Ramos (cell line): ENCODE measurements at regions not wholly inside any gene's neighbourhood (a gene's known extent, or its start where the extent isn't known, plus 50 kb on each side); places are given as distances from the start of the nearest gene placed in this dataset.

Experiments
- in situ Hi-C: fragments of 300-500 bp; cut with MboI; formaldehyde crosslinking; loops from one replicate; pipeline ENCODE4 v1.14.3; 2022; ENCODE audit warnings: low sequenced_read_pairs; ENCODE audit not compliant: unreplicated experiment

DNA sequence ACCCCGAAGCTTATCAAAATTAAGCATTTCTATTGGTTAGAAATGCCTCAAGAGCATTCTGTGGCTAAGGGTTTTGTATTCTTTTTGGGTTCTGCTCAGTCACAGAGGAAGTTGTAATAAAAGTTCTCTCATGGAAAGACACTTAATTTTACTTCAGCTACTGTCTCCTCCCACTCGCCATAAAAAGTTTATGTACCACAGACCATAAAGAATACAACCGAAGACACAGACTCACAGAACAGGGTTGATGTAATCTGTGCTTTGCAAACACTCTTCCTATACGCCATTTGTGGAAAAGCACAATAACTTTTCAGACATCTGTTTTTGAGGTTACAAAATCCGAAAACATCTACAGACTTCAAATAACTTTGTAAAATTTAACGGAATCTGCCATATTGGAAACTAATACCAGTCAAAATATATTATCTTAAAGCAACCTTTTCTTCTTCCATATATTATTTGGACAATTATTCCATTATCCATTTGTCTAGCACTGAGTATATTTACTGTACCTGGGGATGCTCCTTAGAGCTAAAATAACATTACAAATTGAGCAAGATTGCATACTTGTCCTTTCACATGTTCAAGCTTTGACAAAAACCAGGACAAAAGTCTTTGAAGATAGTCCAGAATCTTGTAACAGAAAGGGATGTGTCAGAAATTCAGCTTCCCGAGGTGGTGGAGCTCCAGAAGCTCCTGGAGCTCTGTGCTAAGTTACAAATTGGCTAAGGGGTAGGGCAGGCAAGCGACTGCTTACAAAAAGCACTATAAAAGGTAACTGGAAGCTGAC, 219.0 kb upstream of the MEOX2 start:
- in situ Hi-C loops: no loop called here

DNA sequence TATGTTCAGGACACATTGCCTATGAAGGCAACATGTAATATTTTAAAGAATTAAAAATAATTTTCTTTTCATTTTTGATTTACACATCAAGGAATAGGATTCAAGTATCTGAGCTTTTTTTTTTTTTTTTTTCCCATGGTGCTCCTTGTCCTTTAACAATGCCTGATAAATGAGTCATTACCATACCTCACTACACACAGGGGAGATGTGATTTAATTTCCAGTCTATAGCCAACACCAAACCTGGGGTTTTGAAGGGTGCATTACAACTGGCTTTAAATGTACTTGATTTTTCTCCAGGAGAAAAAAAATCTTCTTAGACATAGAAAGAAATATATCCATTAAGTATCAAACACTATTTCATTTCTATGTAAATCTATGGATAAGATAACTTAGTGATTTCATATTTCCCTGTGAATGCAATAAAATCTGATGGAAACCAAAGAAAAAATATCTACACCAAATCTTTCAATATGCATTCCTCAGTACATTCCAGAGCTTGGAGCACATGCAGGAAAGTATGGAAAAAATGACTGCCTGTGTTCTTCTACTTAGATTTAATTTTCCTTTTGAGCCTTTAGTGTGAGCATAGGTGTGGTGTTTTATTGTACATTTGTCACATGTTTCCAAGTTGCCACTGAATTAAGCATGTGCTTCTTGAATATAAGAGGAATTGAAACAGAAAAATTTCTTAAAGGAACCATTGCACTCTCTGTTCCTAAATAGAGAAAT, 204.8 kb upstream of the MEOX2 start:
- in situ Hi-C loops: no loop called here

DNA sequence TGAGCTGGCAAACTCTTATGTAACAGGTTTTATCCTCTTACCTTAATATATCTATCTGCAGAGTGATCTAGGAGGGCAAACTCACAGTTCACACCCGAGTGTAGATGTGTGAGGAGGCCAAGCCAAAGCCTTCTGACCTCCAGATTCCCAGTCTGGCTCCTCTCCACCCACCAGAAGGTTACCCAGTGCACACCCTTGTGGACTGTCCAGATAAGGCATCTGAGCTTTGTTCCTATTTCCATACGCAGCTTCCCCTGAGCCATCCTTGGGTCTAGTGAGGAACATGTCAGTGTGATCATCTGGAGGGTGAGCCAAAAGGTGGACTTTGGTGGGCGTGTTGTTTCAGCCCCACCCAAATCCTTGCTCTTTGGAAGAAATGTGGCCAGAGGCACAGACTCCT, 203.0 kb upstream of the MEOX2 start:
- in situ Hi-C loops: no loop called here

DNA sequence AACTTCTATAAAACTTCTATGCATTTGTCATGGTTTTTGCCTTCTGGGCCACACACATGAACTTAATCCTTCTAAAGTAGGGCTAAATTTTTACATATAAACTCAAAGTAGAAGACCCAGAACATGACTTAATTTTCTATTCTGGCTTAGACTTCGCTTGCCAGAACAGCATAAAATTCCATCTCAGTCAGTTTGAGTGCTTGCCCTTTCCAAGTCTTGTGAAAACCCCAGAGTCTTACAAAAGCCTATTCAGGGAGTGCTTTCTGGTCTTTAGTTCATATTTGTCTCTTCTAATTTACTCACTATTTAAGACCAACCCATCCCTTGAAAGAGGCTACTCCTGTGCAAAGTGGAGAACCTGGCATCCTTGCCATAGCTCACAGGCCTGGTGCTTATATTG, 201.6 kb upstream of the MEOX2 start:
- in situ Hi-C loops: no loop called here

DNA sequence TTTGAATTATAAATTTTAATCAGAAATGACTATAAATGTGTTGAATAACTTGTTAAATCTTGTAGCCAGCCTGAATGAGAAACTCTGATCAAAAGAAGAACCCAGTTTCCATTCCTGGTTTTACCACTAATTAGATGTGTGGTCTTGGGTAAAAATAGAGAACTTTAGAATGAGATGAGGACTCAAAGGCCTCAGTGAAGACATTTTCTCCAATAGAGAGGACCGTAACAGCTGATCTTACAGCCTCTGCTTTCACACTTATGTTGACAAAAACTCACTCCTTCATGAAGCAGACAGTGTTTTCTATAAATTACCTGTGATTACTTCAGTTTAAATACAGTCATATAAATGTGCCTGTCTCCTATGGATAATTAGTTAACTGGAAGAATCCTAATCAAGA, 200.1 kb upstream of the MEOX2 start:
- in situ Hi-C loops: no loop called here

- in situ Hi-C loops: no loop called here
Measured at GRCh38 chr7:15885678-15886077, 199.2 kb upstream of the MEOX2 start.

DNA sequence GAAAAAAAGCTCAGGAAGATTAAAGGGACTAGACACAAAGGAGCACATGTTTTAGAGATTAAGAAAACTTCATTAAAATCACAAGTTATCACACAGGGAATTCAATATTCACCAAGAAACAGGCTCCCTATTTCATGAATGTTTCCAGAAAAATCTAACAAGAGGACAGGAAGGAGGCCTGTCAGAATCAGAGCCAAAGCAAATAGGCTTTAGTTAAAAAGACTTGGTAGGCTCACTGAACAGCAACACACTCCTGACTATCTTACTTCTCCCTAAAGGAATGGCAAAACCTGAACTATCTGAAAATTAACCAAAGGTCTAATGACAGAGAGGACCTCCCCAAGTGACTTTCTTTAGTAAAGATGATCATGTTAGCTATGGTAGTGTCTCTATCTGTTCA, 188.3 kb upstream of the MEOX2 start:
- in situ Hi-C loops: no loop called here

- in situ Hi-C loops: no loop called here
Measured at GRCh38 chr7:15870347-15870746, 183.9 kb upstream of the MEOX2 start.

DNA sequence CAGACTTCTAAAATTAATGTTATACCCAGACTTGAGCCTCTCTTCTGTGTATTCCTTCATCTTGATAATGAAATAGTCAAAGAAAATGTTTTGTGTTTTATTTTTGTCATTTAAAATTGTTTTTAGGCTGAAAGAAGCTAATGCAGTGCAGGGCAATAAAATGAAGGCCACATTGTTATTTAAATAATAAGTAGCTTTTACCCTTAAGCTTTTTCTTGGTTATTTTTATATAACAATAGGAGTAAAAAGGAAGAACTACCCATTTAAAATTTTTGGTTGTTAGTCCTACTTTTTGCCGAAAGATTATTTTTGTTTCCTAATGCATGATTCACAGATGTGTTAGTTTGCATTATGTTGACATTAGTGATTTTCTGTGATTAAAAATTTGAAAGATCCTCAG, 181.0 kb upstream of the MEOX2 start:
- in situ Hi-C loops: no loop called here

DNA sequence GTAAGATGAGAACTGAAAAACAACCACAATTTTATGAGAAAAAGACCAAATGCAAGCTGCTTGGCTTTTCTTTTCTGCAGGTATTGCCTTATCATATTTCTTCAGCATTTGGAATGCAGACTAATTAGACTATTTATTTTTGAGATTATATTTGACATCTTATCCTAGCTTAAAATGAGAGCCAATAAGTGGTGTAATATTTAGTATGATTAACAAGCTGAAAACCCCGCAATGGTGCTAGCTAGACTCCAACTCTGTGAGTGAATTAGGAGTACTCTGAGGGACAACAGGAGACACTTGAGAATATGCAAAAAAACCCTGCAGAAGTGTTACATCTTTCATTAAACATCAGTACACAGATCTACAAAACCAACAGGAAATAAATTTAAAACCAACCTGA, 180.3 kb upstream of the MEOX2 start:
- in situ Hi-C loops: no loop called here

DNA sequence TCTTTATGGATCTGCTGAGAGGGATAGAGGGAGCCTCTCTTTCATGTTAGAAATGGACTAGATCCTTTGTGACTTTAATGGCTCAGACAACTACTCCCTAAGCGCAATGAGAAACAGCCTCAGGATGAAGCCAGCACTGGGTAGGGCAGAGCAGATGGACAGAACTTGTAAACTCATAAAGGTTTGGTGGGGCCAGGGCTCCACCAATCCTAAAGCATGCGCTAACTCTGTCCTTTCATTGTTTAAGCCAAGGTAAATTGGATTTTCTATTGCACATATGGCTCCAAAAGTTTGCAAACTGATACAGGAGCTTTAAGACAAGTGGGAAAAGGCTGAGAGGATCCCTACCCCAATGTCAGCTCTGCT, 178.1 kb upstream of the MEOX2 start:
- in situ Hi-C loops: no loop called here

DNA sequence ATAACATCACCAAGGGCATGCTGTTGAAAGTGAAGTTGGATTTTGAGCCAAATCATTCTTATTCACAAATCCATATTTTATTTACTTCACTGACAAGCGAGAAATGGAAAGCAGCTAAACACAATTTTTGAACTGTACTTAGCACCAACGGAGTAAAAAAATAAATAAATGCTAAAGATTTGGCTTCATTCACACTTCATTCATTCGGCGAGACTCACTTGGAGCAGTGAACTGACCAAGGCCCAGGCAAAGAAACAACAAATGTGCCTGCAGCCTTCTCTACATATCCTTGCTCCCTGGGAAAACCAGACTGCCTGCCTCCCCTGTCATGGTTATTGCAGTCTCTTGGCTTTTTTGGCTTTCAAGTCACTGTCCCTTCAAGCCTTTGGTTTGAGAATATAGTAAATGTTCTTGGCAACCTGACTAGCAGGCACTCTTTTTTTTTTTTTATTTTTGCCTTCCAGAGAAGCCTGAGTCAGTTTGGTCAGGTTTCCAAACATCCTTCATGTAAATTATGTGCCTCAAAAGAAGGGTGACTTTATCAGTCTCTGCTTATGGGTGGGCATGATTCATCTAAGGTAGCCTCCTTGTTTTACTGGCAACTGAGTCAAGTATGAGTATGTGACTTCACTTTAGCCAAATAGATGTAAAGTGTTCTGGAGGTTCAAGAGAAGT, 177.6 kb upstream of the MEOX2 start:
- in situ Hi-C loops: no loop called here

GRCh38 chr7:15862781-15863165, 176.3 kb upstream of the MEOX2 start:
- in situ Hi-C loops: no loop called here

GRCh38 chr7:15862016-15862780, 175.7 kb upstream of the MEOX2 start:
- in situ Hi-C loops: no loop called here

DNA sequence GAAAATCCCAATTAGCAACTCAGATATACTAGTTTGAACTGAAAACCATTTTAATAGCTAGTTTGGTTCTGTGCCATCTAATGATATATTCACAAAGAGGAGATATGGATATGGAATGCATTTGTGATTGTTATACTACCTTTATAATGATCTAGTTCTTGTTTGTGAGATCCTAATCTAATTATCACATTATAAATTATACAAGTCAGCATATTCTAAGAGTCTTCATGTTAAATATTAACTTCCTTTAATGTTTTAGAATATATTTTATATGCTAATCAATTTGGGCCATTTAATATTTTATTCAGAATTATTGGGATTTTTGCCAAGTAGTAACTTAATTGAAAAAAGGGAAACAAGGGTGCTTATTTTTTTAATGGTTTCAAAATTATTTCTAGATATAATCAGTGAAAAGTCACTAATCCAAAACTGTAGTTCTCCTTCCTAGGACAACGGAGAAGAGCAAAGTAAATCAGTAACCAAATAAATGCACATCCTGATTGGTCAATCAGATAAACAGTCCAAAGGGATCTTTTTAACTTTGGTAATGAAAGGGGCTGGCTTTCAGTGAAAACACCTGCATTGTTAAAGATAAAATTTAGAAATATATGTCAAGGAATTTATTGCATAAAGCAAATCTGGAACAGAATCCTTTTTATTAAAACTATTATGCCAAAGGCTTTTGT, 173.9 kb upstream of the MEOX2 start:
- in situ Hi-C loops: no loop called here

DNA sequence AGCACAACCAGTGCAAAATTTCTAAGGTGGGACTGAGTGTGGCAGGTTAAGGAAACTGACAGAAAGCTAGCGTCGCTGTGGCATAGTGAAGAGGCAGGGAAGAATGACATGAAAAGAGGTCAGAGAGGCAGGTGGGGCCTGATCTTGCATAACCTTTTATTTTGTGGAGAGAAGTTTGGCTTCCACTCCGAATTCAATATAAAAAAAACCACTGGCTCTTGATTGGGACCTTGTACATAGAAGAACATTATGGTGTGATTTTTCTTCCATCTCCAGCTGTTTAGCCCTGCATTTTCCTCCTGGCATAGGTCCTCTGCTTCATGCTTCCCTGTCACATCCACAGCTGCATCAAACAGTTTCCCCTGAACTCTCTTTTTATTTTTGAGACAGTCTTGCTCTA, 170.5 kb upstream of the MEOX2 start:
- in situ Hi-C loops: no loop called here

DNA sequence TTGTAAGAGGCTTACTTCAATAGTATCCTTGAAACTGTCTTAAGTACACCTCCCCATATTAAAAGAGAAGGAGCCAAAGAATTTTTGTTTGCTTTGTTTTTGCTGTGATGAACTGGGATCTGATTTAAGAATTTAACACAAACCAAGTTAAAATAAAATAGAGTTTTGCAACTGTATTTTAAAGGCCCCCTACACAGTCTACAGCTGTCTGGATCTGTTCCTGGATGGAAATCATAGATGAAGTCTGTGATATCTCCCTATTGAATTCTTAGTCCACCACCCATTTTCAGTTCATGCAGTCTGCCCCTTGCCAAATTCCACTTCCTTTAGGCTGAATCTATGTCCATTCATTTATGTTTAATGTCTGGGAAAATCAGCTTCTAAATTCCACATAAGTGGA, 169.8 kb upstream of the MEOX2 start:
- in situ Hi-C loops: no loop called here

DNA sequence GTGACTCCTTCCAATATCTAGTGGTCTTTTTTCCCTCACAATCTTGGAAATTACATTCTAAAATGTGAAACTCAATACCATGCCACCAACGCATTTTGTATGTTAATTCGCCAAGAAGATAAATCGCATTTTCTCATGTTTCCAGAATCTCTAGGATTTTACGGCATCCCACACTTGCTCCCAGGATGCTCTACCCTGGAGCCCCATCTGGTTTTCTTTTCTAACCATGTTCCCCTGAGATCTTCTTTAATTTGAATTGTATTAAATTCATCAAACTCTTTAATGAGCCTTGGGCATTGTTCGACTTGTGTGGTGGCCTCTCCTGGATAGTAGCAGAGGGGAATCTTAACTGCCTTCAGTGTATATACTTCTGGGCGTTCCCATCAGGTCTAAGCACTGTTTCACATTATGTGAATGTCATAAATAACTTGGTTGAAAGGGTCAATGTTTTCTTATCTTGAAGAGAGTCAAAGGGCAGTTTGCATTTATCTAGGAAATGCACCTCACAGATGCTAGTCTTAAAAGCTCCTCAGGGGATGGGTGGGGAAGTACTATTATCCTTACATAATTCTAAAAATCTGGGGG, 169.1 kb upstream of the MEOX2 start:
- in situ Hi-C loops: no loop called here

- in situ Hi-C loops: no loop called here
Measured at GRCh38 chr7:15854841-15855524, 168.5 kb upstream of the MEOX2 start.
